ENCODE measurements at regions not wholly inside any gene's neighbourhood (a gene's known extent, or its start where the extent isn't known, plus 50 kb on each side); places are given as distances from the start of the nearest gene placed in this dataset.

GRCh38 chr14:98913967-98914650 is 357.9 kb downstream of the BCL11B start:
- H3K79me2 ChIP-seq (ENCODE audit: control insufficient read depth, insufficient read depth, low read length) = no peaks in the 10 kb centered on the region
- dilution Hi-C loops (cut with MboI; ENCODE audit: extremely low pct_ligation_motif_present, low sequenced_read_pairs) (no loop called here), intact Hi-C loops (cut with micrococcal nuclease) (no loop called here)
- H4K20me1 ChIP-seq (replicated peaks; ENCODE audit: control insufficient read depth, extremely low read depth, insufficient read depth, low read length) = no peaks in the 10 kb centered on the region
- POLR2A ChIA-PET = no interaction called here
- no peaks in the 10 kb centered on the region for H3K27me3 ChIP-seq (ENCODE audit: control insufficient read depth in 2 of 2, insufficient read depth in 2 of 2, low read length in 2 of 2)
- H3K9ac ChIP-seq (replicated peaks; ENCODE audit: extremely low read depth, insufficient read depth, low read length) = no peak overlapping the region
- peaks cover 5% of the 10 kb centered on the region for H3K9me3 ChIP-seq (replicated peaks; ENCODE audit: control insufficient read depth, insufficient read depth, low read length)
- TF ChIP-seq FOS (IDR thresholded peaks at IDR 0.05; ENCODE audit: borderline replicate concordance, insufficient read depth, low read length) (no peak), CTCF (IDR thresholded peaks at IDR 0.05; ENCODE audit: extremely low read depth in 1 of 2, insufficient read depth in 1 of 2, low read depth in 1 of 2, low read length in 2 of 2) (no peak), POLR2AphosphoS5 (IDR thresholded peaks at IDR 0.05; ENCODE audit: insufficient read depth, low read depth, low read length) (no peak), JUN (IDR thresholded peaks at IDR 0.05; ENCODE audit: borderline replicate concordance, insufficient read depth, insufficient read length, low read depth) (no peak), MAX (IDR thresholded peaks at IDR 0.05; ENCODE audit: insufficient read depth, insufficient read length) (no peak), EZH2 (IDR thresholded peaks at IDR 0.05; ENCODE audit: borderline replicate concordance, low read depth, low read length, severe bottlenecking) (no peak), GATA2 (IDR thresholded peaks at IDR 0.05; ENCODE audit: insufficient read depth, insufficient read length, low read depth, low read length) (no peak), POLR2A (IDR thresholded peaks at IDR 0.05; ENCODE audit: low read depth, low read length) (no peak), MYC (IDR thresholded peaks at IDR 0.05; ENCODE audit: low read depth, low read length) (no peak)
- CTCF ChIA-PET = no interaction called here
- H3K36me3 ChIP-seq (ENCODE audit: control insufficient read depth in 2 of 2, extremely low read depth in 1 of 2, insufficient read depth in 2 of 2, low read length in 2 of 2) = no peaks in the 10 kb centered on the region
- FAIRE-seq (no peak), DNase-seq (ENCODE audit: low read depth, low spot score) (no peak)
- H3K27ac ChIP-seq (ENCODE audit: insufficient read depth, low read depth, low read length) = no peak overlapping the region
- H2AFZ ChIP-seq (ENCODE audit: low read depth, low read length) = no peak overlapping the region
- H3K4me1 ChIP-seq (ENCODE audit: control insufficient read depth, extremely low read depth, insufficient read depth, low read length) = no peaks in the 10 kb centered on the region
- BruUV-seq (replicated peaks) = no TSS peak
- H3K4me2 ChIP-seq (ENCODE audit: insufficient read depth, low read length) = no peak overlapping the region
- H3K4me3 ChIP-seq (replicated peaks in 1 of 3; ENCODE audit: insufficient read depth in 1 of 3, low read depth in 1 of 3, low read length in 3 of 3) = no peak overlapping the region
- no peaks in the 10 kb centered on the region for H3K9me1 ChIP-seq (replicated peaks; ENCODE audit: control insufficient read depth, extremely low read depth, insufficient read depth, low read length)
